ENCODE measurements at regions not wholly inside any gene's neighbourhood (a gene's known extent, or its start where the extent isn't known, plus 50 kb on each side); places are given as distances from the start of the nearest gene placed in this dataset.
"Not testable (repeated sequence)": the region's sequence is repeated elsewhere in the genome, so short reads cannot be mapped to it uniquely, and the experiment has no call there.

- no peak for DNase-seq (ENCODE audit: extremely low read depth, low read depth, low spot score)
These were observed 186.5 kb upstream of the IL15 start for GRCh38 chr4:141449927-141450326.

GRCh38 chr4:141455651-141456050 lies 180.7 kb upstream of the IL15 start:
- DNase-seq (ENCODE audit: extremely low read depth, low read depth, low spot score), result no peak

GRCh38 chr4:141457653-141458052 lies 178.7 kb upstream of the IL15 start:
- DNase-seq (ENCODE audit: extremely low read depth, low read depth, low spot score), result no peak

GRCh38 chr4:141458501-141458900 lies 177.9 kb upstream of the IL15 start:
- DNase-seq (ENCODE audit: extremely low read depth, low read depth, low spot score), result no peak

GRCh38 chr4:141459020-141459419 lies 177.4 kb upstream of the IL15 start:
- no peak for DNase-seq (ENCODE audit: extremely low read depth, low read depth, low spot score)

- DNase-seq (ENCODE audit: extremely low read depth, low read depth, low spot score), result no peak
These were observed 174.0 kb upstream of the IL15 start for GRCh38 chr4:141462361-141462760.

GRCh38 chr4:141463678-141464077 lies 172.7 kb upstream of the IL15 start:
- no peak for DNase-seq (ENCODE audit: extremely low read depth, low read depth, low spot score)

- DNase-seq (ENCODE audit: extremely low read depth, low read depth, low spot score), result no peak
These were observed 172.0 kb upstream of the IL15 start for GRCh38 chr4:141464366-141464765.

GRCh38 chr4:141465171-141465570 lies 171.2 kb upstream of the IL15 start:
- DNase-seq (ENCODE audit: extremely low read depth, low read depth, low spot score), result no peak

GRCh38 chr4:141467225-141467624 lies 169.2 kb upstream of the IL15 start:
- no peak for DNase-seq (ENCODE audit: extremely low read depth, low read depth, low spot score)

GRCh38 chr4:141469392-141469791 lies 167.0 kb upstream of the IL15 start:
- DNase-seq (ENCODE audit: extremely low read depth, low read depth, low spot score), result no peak

GRCh38 chr4:141473026-141473540 lies 163.3 kb upstream of the IL15 start:
- DNase-seq (ENCODE audit: extremely low read depth, low read depth, low spot score), result no peak

GRCh38 chr4:141473952-141474351 lies 162.4 kb upstream of the IL15 start:
- no peak for DNase-seq (ENCODE audit: extremely low read depth, low read depth, low spot score)

- no peak for DNase-seq (ENCODE audit: extremely low read depth, low read depth, low spot score)
These were observed 155.4 kb upstream of the IL15 start for GRCh38 chr4:141480950-141481349.

- not testable (repeated sequence) for DNase-seq (ENCODE audit: extremely low read depth, low read depth, low spot score)
These were observed 152.1 kb upstream of the IL15 start for GRCh38 chr4:141484298-141484697.

- DNase-seq (ENCODE audit: extremely low read depth, low read depth, low spot score), result no peak
These were observed 149.9 kb upstream of the IL15 start for GRCh38 chr4:141486375-141486997.

- DNase-seq (ENCODE audit: extremely low read depth, low read depth, low spot score), result no peak
These were observed 138.8 kb upstream of the IL15 start for GRCh38 chr4:141497627-141498026.

GRCh38 chr4:141499261-141499853 lies 137.0 kb upstream of the IL15 start:
- DNase-seq (ENCODE audit: extremely low read depth, low read depth, low spot score), result no peak

GRCh38 chr4:141501395-141501794 lies 135.0 kb upstream of the IL15 start:
- DNase-seq (ENCODE audit: extremely low read depth, low read depth, low spot score), result no peak

- DNase-seq (ENCODE audit: extremely low read depth, low read depth, low spot score), result no peak
These were observed 134.5 kb upstream of the IL15 start for GRCh38 chr4:141501931-141502330.

- DNase-seq (ENCODE audit: extremely low read depth, low read depth, low spot score), result no peak
These were observed 133.6 kb upstream of the IL15 start for GRCh38 chr4:141502755-141503154.

- no peak for DNase-seq (ENCODE audit: extremely low read depth, low read depth, low spot score)
These were observed 133.1 kb upstream of the IL15 start for GRCh38 chr4:141503260-141503659.

GRCh38 chr4:141511055-141511454 lies 125.3 kb upstream of the IL15 start:
- no peak for DNase-seq (ENCODE audit: extremely low read depth, low read depth, low spot score)

Measured in glomerular endothelial cell (primary cell).